HG02885 (cell line): ENCODE measurements at regions not wholly inside any gene's neighbourhood (a gene's known extent, or its start where the extent isn't known, plus 50 kb on each side); places are given as distances from the start of the nearest gene placed in this dataset.
"Not testable (repeated sequence)": the region's sequence is repeated elsewhere in the genome, so short reads cannot be mapped to it uniquely, and the experiment has no call there.

Experiments used
- ATAC-seq: cut with Tn5 transposase; IDR thresholded peaks from one replicate; pipeline ENCODE4 v1.9.1; 2021; ENCODE audit warnings: mild to moderate bottlenecking; ENCODE audit not compliant: unreplicated experiment, poor library complexity

GRCh38 chr9:39018107-39018506 lies 269.9 kb downstream of the CNTNAP3 start:
- ATAC-seq: not testable (repeated sequence)

GRCh38 chr9:39015178-39015577 lies 272.8 kb downstream of the CNTNAP3 start:
- ATAC-seq: not testable (repeated sequence)

- not testable (repeated sequence) for ATAC-seq
These were observed 273.2 kb downstream of the CNTNAP3 start for GRCh38 chr9:39014805-39015123.

- ATAC-seq: not testable (repeated sequence)
These were observed 273.7 kb downstream of the CNTNAP3 start for GRCh38 chr9:39014096-39014804.

DNA sequence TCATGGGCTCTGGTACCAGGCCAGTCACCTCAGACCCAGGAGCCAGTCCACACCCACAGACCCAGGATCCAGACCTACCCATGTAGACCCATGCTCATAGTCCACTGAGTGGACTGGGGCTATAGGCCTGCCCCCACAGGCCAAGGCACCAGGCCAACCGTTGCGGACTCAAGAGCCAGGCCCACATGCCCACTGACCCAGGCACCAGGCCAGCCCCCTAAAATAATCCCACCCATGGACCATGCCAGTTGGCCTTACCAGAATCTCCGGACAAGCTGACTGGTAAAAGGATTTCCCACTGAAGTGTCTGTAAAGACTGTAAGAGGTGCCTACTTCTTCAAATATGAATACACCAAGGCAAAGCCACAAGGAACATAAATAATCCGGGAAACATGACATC lies 278.2 kb downstream of the CNTNAP3 start:
- ATAC-seq: not testable (repeated sequence)

GRCh38 chr9:39009343-39009742 lies 278.6 kb downstream of the CNTNAP3 start:
- ATAC-seq: not testable (repeated sequence)

DNA sequence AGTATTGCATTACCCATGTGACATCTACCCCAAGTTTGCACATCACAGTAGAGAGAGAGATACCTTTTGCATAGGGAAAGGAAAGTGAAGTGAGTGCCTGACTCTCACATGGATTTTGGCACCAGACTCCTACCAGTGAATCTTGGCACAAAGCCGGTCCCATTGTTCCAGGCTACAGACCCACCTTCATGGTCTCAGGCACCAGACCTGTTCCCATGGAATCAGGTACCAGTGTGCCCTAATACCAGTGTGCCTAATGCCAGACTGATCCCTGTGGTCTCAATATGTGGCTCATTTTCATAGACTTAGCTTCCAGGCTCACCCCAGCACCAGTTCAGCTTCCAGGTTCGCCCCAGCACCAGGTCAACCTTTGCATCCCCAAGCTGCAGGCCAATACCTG lies 279.1 kb downstream of the CNTNAP3 start:
- not testable (repeated sequence) for ATAC-seq

DNA sequence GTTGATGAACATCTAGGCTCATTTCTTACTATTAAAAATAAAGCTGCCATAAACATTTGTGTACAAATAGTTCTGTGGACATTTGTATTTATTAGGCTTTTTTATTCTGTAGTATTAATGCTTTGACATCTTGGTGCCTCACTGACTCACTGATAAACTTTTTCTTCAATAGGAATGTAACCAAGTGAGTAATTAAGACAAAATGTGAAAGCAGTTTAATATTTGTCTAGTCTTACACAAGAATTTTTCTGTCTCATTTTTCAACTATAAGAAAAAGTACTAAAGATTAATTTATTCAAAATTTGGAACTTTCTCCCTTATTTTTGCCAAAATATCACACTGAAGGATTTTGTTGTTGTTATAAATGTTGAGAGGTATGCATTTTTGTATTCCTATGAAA lies 282.2 kb downstream of the CNTNAP3 start:
- ATAC-seq: not testable (repeated sequence)

GRCh38 chr9:39001085-39001593 lies 281.2 kb upstream of the FAM240B start:
- ATAC-seq: not testable (repeated sequence)

DNA sequence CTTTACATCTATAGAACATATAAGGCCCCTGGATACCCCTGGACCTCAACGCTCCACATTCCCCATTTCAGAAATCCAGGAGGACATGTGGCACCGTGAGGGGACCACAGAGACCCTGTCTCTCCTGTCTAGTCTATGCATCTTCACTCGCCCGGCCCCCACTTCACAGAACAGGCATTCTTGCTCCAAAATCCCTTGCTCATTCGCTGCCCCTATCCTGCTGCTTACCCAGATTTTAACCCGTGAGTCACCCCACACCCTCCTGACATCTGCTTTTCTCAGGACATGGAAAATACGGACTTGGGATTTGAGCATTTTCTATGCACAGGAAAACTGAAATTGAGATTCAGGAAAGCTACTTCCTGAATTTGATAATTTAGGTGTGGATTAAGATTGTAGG lies 279.3 kb upstream of the FAM240B start:
- not testable (repeated sequence) for ATAC-seq

DNA sequence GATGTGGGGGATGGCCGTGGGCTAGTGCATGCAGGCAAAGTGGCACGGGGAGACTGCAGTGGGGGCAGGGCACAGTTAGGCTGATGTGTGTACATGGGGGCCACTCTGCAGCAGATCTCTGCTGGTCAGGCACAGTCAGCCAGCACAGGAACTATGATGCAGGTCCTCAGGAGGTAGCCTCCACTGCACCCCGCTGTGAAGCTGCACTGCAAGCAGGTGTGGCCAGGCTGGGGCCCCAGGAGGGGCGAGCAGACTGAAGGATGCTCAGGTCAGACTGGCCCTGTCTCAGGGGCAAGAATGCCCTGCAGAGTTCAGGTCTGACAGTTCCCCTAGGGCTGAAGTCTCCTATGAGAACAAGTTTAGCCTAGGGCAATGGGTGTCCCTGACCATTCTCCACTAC lies 273.8 kb upstream of the FAM240B start:
- ATAC-seq: not testable (repeated sequence)

DNA sequence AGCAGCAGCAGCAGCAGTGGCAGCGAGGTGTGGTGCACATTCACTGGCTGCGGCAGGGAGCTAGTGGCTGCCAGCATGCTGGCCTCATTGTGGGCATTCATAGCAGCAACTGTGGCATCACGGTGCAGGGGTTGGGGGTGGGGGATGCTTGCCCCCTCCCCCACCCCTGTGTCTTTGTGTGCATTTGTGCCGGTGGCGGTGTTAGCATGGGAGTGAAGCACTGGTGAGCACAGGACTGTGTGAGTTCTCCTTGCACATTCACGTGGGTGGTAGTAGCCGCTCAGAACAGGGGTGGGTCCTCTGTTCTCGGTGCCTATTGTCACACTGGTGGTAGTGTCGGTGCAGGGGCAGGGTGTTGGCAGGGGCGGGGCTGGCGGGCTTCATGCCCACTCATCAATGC lies 273.2 kb upstream of the FAM240B start:
- not testable (repeated sequence) for ATAC-seq

- not testable (repeated sequence) for ATAC-seq
These were observed 258.8 kb upstream of the FAM240B start for GRCh38 chr9:38978734-38979133.

- not testable (repeated sequence) for ATAC-seq
These were observed 249.5 kb upstream of the FAM240B start for GRCh38 chr9:38969480-38969879.

DNA sequence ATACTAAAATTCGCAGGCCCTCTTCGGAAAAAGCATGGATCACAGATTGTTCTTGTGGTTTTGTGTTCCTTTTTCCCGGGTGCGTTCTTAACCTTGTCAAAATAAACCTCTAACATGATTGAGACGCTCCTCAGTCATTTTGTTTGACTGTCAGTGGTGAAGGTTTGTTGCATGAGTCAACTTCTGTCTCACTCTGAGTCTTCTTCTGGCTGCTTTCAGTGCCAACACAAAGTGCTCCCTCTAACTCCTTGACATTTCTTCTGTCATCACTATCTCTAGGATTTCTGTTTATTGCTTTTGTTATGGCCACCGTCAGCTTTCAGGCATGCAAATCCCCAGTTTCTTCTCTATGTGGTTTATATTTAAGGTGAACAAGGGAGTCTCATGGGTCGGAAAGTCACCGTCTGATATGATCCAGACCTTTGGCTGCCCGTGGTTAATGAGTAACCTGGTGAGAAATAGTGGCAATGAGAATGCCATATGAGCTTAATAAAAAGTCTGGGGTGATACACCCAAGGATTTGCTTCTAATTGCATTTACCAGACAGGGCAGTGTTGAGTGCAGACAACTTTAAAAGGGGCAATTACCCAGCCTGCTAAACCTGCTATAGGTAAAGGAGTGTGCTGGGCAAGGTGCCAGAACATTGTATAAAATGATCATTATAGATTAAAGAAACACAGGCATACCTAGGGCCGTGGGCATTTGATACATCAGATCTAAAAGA lies 248.9 kb upstream of the FAM240B start:
- not testable (repeated sequence) for ATAC-seq

DNA sequence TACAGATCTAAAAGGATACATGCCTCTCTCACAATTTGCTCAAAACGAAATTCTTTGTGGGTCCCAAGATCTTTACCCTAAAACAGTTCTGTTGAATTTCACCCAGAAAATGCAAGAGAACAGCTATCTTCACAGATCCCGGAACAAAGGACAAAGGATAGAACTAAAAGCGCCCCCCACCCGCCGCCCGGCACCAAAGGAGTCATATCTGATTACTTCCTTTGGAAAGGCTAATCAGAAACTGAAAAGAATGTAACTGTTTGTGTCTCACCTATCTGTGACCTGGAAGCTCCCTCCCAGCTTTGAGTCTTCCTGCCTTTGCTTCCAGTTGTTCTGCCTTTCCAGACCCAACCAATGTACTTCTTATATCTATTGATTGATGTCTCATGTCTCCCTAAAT lies 247.9 kb upstream of the FAM240B start:
- ATAC-seq: not testable (repeated sequence)

GRCh38 chr9:38967285-38967684 lies 247.4 kb upstream of the FAM240B start:
- not testable (repeated sequence) for ATAC-seq

DNA sequence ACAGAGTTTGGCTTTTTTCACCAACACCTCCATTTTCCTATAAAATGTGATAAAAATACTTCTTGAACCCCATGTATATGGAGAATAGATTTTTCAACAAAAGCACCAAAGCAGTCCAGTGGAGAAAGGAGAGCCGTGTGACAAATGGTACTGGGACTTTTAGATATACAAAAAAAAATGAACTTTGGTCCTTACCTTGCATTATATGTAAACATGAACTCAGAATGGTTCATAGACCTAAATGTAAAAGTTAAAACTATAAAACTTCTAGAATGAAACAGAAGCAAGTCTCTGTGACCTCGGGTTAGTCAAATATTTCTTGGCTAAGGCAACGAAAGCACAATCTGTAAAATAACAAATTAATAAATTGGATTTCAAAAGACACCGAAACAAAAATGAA lies 239.9 kb upstream of the FAM240B start:
- not testable (repeated sequence) for ATAC-seq

DNA sequence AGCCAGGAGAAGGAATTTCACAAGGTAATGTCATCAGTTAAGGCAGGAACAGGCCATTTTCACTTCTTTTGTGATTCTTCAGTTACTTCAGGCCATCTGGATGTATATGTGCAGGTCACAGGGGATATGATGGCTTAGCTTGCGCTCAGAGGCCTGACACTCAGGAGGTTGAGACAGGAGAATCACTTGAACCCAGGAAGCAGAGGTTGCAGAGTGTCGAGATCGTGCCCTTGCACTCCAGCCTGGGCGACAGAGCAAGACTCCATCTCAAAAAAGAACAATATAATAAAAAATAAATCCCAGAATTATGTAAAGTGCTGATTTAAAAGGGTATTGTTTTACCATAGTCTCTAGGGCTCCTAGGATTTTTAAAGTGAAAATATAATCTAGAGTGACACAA lies 235.9 kb upstream of the FAM240B start:
- not testable (repeated sequence) for ATAC-seq

GRCh38 chr9:38952715-38953341 lies 232.9 kb upstream of the FAM240B start:
- ATAC-seq: not testable (repeated sequence)

- ATAC-seq: not testable (repeated sequence)
These were observed 226.1 kb upstream of the FAM240B start for GRCh38 chr9:38945929-38946570.
